K562 (cell line): ENCODE measurements at regions not wholly inside any gene's neighbourhood (a gene's known extent, or its start where the extent isn't known, plus 50 kb on each side); places are given as distances from the start of the nearest gene placed in this dataset.

Experiments
- ATAC-seq: fragments of 200-7000 bp; cut with Tn5 transposase; 3 replicates; pipeline ENCODE4 v1.9.1; 2020; ENCODE audit warnings: moderate library complexity
- BruUV-seq: library from RNA; stranded (reverse); fragments of 400-500 nt; replicated peaks from 2 replicates; lab custom pipeline; 2021; lab: Mats Ljungman, UMichigan
- CTCF ChIA-PET: fragments of 300-600 bp; formaldehyde crosslinking; extraction: SDS; loops from one replicate; lab custom pipeline; 2021; ENCODE audit warnings: low intra/inter-chr PET ratio; lab: Yijun Ruan, JAX
- POLR2A ChIA-PET: fragments of 300-600, 350-650 bp; sonication (Branson Sonifier 250); formaldehyde crosslinking; extraction: SDS; loops from one replicate; lab custom pipeline; 2021; ENCODE audit warnings: antibody characterized with exemption, inconsistent platforms; lab: Yijun Ruan, JAX
- DNase-seq, 4 experiments: peaks; one replicate each; pipeline versions ENCODE4 v3.0.0 to v3.0.0-alpha.2; 2011 to 2018; ENCODE audit warnings: low spot score in 3 of 4, mixed read lengths in 3 of 4; ENCODE audit errors: extremely low read depth in 1 of 4
- FAIRE-seq: peaks from 2 replicates; lab custom pipeline; 2011; peaks lifted over from hg19 to GRCh38; lab: Jason Lieb, UNC
- H2AFZ ChIP-seq: 2 replicates; pipeline ENCODE4 v1.6.0; 2011; ENCODE audit warnings: low read depth, low read length, control low read depth, inconsistent platforms
- H3K27ac ChIP-seq: fragments of 200-600 bp; 3 replicates; pipeline ENCODE4 v1.8.0; 2011; ENCODE audit warnings: low read depth, mild to moderate bottlenecking, control low read depth, inconsistent platforms, low read length, moderate library complexity, mixed read lengths; ENCODE audit errors: extremely low read depth
- H3K27me3 ChIP-seq, 2 experiments: fragments of 300-600 bp in 1 of 2; 2 replicates in 1 of 2; 3 replicates in 1 of 2; pipeline versions ENCODE4 v1.6.0 to v1.8.0; 2011; ENCODE audit warnings: inconsistent platforms in 2 of 2, low read length in 2 of 2, mild to moderate bottlenecking in 1 of 2, mixed read lengths in 1 of 2, moderate library complexity in 1 of 2; ENCODE audit not compliant: control insufficient read depth in 2 of 2, insufficient read depth in 2 of 2
- H3K36me3 ChIP-seq: fragments of 300-600 bp; 3 replicates; pipeline ENCODE4 v1.8.0; 2011; ENCODE audit warnings: mild to moderate bottlenecking, low read length, inconsistent platforms; ENCODE audit not compliant: control insufficient read depth, insufficient read depth
- H3K4me1 ChIP-seq, 2 experiments: fragments of 200-600 bp in 1 of 2; replicated peaks in 1 of 2; 2 replicates in 1 of 2; 3 replicates in 1 of 2; pipeline versions ENCODE4 v1.5.1 to v1.8.0; 2011; ENCODE audit warnings: inconsistent platforms in 2 of 2, low read length in 2 of 2, mild to moderate bottlenecking in 1 of 2, mixed read lengths in 1 of 2, moderate library complexity in 1 of 2; ENCODE audit not compliant: control insufficient read depth in 2 of 2, insufficient read depth in 2 of 2
- H3K4me2 ChIP-seq: 2 replicates; pipeline ENCODE4 v1.6.1; 2011; ENCODE audit warnings: low read length, control low read depth, inconsistent platforms, mixed read lengths; ENCODE audit not compliant: insufficient read depth
- H3K4me3 ChIP-seq: fragments of 200-600 bp; sonication (generic), shearing (Covaris generic); 2 replicates; pipeline ENCODE4 v1.5.1; 2016; ENCODE audit warnings: control low read depth, inconsistent platforms
- H3K79me2 ChIP-seq: fragments of 200-600 bp; 3 replicates; pipeline ENCODE4 v1.8.0; 2011; ENCODE audit warnings: low read length, inconsistent platforms; ENCODE audit not compliant: control insufficient read depth, insufficient read depth
- H3K9ac ChIP-seq, 2 experiments: 2 replicates each; pipeline versions ENCODE4 v1.6.0 to v1.6.1; 2011; ENCODE audit warnings: low read depth in 2 of 2, low read length in 2 of 2, control low read depth in 1 of 2, inconsistent platforms in 1 of 2, mild to moderate bottlenecking in 1 of 2, mixed read lengths in 1 of 2; ENCODE audit not compliant: insufficient read depth in 1 of 2
- H3K9me1 ChIP-seq: one replicate; pipeline ENCODE4 v1.6.0; 2011; ENCODE audit warnings: inconsistent platforms, mild to moderate bottlenecking, low read length, moderate library complexity; ENCODE audit not compliant: control insufficient read depth, insufficient read depth
- H3K9me3 ChIP-seq: replicated peaks from 2 replicates; pipeline ENCODE4 v1.5.1; 2011; ENCODE audit warnings: low read depth, low read length, inconsistent platforms; ENCODE audit not compliant: control insufficient read depth, insufficient read depth
- H4K20me1 ChIP-seq: replicated peaks from 2 replicates; pipeline ENCODE4 v1.6.1; 2011; ENCODE audit warnings: low read length, inconsistent platforms, mixed read lengths; ENCODE audit not compliant: control insufficient read depth, insufficient read depth
- CCAR2 ChIP-seq: fragments of 200-400 bp; formaldehyde crosslinking; IDR thresholded peaks from 2 replicates; pipeline ENCODE4 v1.6.1; 2017; ENCODE audit warnings: mild to moderate bottlenecking, low read depth, low read length
- GATA2 ChIP-seq: sonication (generic); formaldehyde crosslinking; IDR thresholded peaks from 2 replicates; pipeline ENCODE4 v1.4.0; 2020; ENCODE audit warnings: mild to moderate bottlenecking, missing genetic modification reagents
- HNRNPL ChIP-seq: fragments of 200-400 bp; formaldehyde crosslinking; IDR thresholded peaks from 2 replicates; pipeline ENCODE4 v1.6.1; 2017; ENCODE audit warnings: low read depth, mild to moderate bottlenecking, low read length
- MTA1 ChIP-seq: fragments of 450-650 bp; IDR thresholded peaks from 2 replicates; pipeline ENCODE4 v1.6.1; 2017; ENCODE audit warnings: borderline replicate concordance
- PYGO2 ChIP-seq: fragments of 450-650 bp; IDR thresholded peaks from 2 replicates; pipeline ENCODE4 v1.6.1; 2016; ENCODE audit warnings: mild to moderate bottlenecking, missing genetic modification characterization, moderate library complexity, missing compliant biosample characterization
- SMARCA4 ChIP-seq: fragments of 450-650 bp; IDR thresholded peaks from 2 replicates; pipeline ENCODE4 v1.6.1; 2016
- SREBF2 ChIP-seq: sonication (generic); formaldehyde crosslinking; IDR thresholded peaks from 2 replicates; pipeline ENCODE4 v1.4.0; 2020; ENCODE audit warnings: mild to moderate bottlenecking, missing genetic modification reagents
- TAF1 ChIP-seq: IDR thresholded peaks from 2 replicates; pipeline ENCODE4 v1.6.1; 2011; ENCODE audit warnings: mild to moderate bottlenecking, low read length, moderate library complexity; ENCODE audit not compliant: insufficient read depth, control insufficient read depth, severe bottlenecking; ENCODE audit errors: extremely low read depth
- ZKSCAN3 ChIP-seq: fragments of 250-450 bp; sonication (Bioruptor Pico); IDR thresholded peaks from 2 replicates; pipeline ENCODE4 v1.4.0; 2020
- ZKSCAN8 ChIP-seq: fragments of 200-800 bp; sonication (Bioruptor generic); IDR thresholded peaks from 2 replicates; pipeline ENCODE4 v1.6.1; 2016; ENCODE audit warnings: missing genetic modification characterization, missing compliant biosample characterization
- ZNF354B ChIP-seq: fragments of 250-450 bp; sonication (Bioruptor Pico); IDR thresholded peaks from 2 replicates; pipeline ENCODE4 v1.4.0; 2020
- ZNF589 ChIP-seq: fragments of 200-800 bp; sonication (Bioruptor generic); IDR thresholded peaks from 2 replicates; pipeline ENCODE4 v1.6.1; 2016; ENCODE audit warnings: low read depth, missing genetic modification characterization, missing compliant biosample characterization
- WGBS: fragments of 100-300 bp; shearing (Covaris generic); methylation state at CpG from one replicate; pipeline ENCODE4 v1.1.6; 2016; ENCODE audit warnings: low coverage, mixed read lengths; ENCODE audit not compliant: insufficient coverage; ENCODE audit errors: missing lambda C conversion rate; 5-methylcytosine and 5-hydroxymethylcytosine counted together
- in situ Hi-C: fragments of 300-500 bp; cut with MboI; formaldehyde crosslinking; loops from 4 replicates; pipeline ENCODE4 v1.15.0; 2018; ENCODE audit warnings: inconsistent platforms, mixed read lengths
- intact Hi-C: fragments of 100-400 bp; cut with micrococcal nuclease; formaldehyde crosslinking; loops from 2 replicates; pipeline ENCODE4 v1.14.2; 2022
- TF ChIP-seq, protein P1 (sequence below): IDR thresholded peaks from 2 replicates; pipeline ENCODE4 v1.6.1; 2011; ENCODE audit warnings: borderline replicate concordance, low read depth, mild to moderate bottlenecking, moderate library complexity, low read length; ENCODE audit not compliant: insufficient read depth, poor library complexity, severe bottlenecking
- TF ChIP-seq, protein P2 (sequence below): sonication (generic); formaldehyde crosslinking; IDR thresholded peaks from 2 replicates; pipeline ENCODE4 v1.8.0; 2022; ENCODE audit warnings: mild to moderate bottlenecking, missing genetic modification reagents
- TF ChIP-seq, protein P3 (sequence below): sonication (generic); formaldehyde crosslinking; IDR thresholded peaks from 2 replicates; pipeline ENCODE4 v1.8.0; 2022; ENCODE audit warnings: mild to moderate bottlenecking, low read depth, missing genetic modification reagents
- TF ChIP-seq, protein P4 (sequence below): fragments of 250-450 bp; sonication (Bioruptor Pico); IDR thresholded peaks from 2 replicates; pipeline ENCODE4 v1.5.0; 2020; ENCODE audit warnings: mild to moderate bottlenecking, borderline replicate concordance

DNA sequence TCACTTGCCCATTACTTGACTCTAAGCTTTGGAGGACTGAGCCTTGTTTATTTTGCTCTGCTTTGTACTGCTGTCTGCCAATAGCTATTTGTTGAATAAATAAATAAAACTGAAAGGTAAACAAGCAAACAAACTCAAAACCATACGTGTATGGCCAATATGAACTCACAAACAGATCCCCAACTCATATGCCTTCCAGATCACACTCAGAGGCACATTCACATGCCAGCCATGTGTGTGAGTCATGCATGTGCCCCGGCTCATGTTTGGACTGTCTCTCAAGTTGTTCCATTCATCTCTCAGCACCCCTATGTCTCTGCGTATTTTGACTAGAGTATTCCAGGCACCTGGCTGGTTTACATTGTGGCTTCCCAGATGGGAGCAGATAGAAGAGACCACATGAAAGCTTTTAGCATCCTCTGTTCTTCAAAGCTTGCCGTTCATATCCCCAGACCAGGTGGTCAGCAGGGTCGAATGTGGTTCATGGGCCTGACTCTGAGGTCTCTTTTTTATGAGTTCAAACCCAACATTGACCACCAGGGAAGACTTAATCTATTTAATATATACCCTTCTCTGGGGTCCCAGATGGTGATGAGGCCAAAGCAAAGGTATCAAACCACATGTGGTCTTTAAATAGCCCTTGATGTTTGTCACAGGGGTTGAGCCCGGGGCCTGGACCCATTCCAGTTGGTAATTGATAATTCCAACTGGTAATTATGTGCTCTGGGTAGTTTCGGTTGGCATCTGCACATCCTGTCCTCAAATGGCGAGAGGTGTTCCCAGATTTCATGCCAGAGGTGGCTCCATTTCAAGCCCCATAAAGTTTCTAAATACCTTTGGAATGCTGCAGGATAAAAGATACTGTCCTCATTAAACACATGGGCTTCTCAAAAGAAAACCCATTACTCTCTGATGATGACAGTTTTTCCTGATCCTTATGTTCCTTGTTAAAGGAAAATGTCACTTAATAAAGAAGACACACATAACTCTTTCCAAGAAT lies 287.3 kb upstream of the MAF start:
- Histone ChIP-seq H3K9me3 (no peaks in the 10 kb centered on the region), H3K27ac (no peak overlapping the region), H3K36me3 (no peaks in the 10 kb centered on the region), H3K4me1 (peaks cover 0 to 20% of the 10 kb centered on the region in 2 experiments; a peak in 4 of 5 replicates), H3K4me3 (no peak overlapping the region), H2AFZ (no peak overlapping the region), H4K20me1 (no peaks in the 10 kb centered on the region), H3K27me3 (no peaks in the 10 kb centered on the region), H3K79me2 (no peaks in the 10 kb centered on the region), H3K4me2 (no peak overlapping the region), H3K9me1 (no peaks in the 10 kb centered on the region), H3K9ac (no peak overlapping the region)
- POLR2A ChIA-PET, result no interaction called here
- no peak for FAIRE-seq
- no TSS peak for BruUV-seq
- CTCF ChIA-PET, result no interaction called here
- no peak for ATAC-seq
- WGBS, result 50% methylated on average over 8 of the region's 8 CpGs
- intact Hi-C loops, result no loop called here
- no peak for DNase-seq
- in situ Hi-C loops, result no loop called here
- TF ChIP-seq TAF1 (no peak), ZKSCAN3 (no peak), HNRNPL (no peak), MTA1 (no peak), GATA2 (CRISPR knock-in tag) (no peak), ZNF589 (CRISPR knock-in tag) (no peak), CCAR2 (no peak), ZNF354B (no peak), SMARCA4 (no peak), ZKSCAN8 (CRISPR knock-in tag) (no peak), PYGO2 (no peak), SREBF2 (CRISPR knock-in tag) (no peak)
- TF ChIP-seq, protein P1, sequence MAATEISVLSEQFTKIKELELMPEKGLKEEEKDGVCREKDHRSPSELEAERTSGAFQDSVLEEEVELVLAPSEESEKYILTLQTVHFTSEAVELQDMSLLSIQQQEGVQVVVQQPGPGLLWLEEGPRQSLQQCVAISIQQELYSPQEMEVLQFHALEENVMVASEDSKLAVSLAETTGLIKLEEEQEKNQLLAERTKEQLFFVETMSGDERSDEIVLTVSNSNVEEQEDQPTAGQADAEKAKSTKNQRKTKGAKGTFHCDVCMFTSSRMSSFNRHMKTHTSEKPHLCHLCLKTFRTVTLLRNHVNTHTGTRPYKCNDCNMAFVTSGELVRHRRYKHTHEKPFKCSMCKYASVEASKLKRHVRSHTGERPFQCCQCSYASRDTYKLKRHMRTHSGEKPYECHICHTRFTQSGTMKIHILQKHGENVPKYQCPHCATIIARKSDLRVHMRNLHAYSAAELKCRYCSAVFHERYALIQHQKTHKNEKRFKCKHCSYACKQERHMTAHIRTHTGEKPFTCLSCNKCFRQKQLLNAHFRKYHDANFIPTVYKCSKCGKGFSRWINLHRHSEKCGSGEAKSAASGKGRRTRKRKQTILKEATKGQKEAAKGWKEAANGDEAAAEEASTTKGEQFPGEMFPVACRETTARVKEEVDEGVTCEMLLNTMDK, result no peak
- TF ChIP-seq, protein P2, sequence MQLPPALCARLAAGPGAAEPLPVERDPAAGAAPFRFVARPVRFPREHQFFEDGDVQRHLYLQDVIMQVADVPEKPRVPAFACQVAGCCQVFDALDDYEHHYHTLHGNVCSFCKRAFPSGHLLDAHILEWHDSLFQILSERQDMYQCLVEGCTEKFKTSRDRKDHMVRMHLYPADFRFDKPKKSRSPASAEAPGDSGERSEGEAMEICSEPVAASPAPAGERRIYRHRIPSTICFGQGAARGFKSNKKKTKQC (CRISPR knock-in tag), result no peak
- TF ChIP-seq, protein P3, sequence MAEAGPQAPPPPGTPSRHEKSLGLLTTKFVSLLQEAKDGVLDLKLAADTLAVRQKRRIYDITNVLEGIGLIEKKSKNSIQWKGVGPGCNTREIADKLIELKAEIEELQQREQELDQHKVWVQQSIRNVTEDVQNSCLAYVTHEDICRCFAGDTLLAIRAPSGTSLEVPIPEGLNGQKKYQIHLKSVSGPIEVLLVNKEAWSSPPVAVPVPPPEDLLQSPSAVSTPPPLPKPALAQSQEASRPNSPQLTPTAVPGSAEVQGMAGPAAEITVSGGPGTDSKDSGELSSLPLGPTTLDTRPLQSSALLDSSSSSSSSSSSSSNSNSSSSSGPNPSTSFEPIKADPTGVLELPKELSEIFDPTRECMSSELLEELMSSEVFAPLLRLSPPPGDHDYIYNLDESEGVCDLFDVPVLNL (CRISPR knock-in tag), result no peak
- TF ChIP-seq, protein P4, sequence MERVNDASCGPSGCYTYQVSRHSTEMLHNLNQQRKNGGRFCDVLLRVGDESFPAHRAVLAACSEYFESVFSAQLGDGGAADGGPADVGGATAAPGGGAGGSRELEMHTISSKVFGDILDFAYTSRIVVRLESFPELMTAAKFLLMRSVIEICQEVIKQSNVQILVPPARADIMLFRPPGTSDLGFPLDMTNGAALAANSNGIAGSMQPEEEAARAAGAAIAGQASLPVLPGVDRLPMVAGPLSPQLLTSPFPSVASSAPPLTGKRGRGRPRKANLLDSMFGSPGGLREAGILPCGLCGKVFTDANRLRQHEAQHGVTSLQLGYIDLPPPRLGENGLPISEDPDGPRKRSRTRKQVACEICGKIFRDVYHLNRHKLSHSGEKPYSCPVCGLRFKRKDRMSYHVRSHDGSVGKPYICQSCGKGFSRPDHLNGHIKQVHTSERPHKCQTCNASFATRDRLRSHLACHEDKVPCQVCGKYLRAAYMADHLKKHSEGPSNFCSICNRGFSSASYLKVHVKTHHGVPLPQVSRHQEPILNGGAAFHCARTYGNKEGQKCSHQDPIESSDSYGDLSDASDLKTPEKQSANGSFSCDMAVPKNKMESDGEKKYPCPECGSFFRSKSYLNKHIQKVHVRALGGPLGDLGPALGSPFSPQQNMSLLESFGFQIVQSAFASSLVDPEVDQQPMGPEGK (CRISPR knock-in tag), result no peak
